Neural crest cell (in vitro differentiated cells): ENCODE measurements at regions not wholly inside any gene's neighbourhood (a gene's known extent, or its start where the extent isn't known, plus 50 kb on each side); places are given as distances from the start of the nearest gene placed in this dataset.

Source experiments
- DNase-seq: peaks from one replicate; pipeline ENCODE4 v3.0.0; 2021; ENCODE audit warnings: low read depth, mixed read lengths, low spot score
- H3K27ac Mint-ChIP-seq: one replicate; pipeline ENCODE4 v1.8.0; 2021; ENCODE audit warnings: mild to moderate bottlenecking, mixed read lengths; ENCODE audit not compliant: unreplicated experiment
- H3K27me3 Mint-ChIP-seq: 2 replicates; pipeline ENCODE4 v1.8.0; 2021; ENCODE audit warnings: low read depth, mild to moderate bottlenecking, mixed read lengths
- H3K36me3 Mint-ChIP-seq: 2 replicates; pipeline ENCODE4 v1.8.0; 2021; ENCODE audit warnings: low read depth, mild to moderate bottlenecking, mixed read lengths
- H3K4me1 Mint-ChIP-seq: 2 replicates; pipeline ENCODE4 v1.8.0; 2021; ENCODE audit warnings: mixed read lengths
- H3K4me3 Mint-ChIP-seq: one replicate; pipeline ENCODE4 v1.8.0; 2021; ENCODE audit warnings: mild to moderate bottlenecking, mixed read lengths
- H3K9me3 Mint-ChIP-seq: 2 replicates; pipeline ENCODE4 v1.8.0; 2021; ENCODE audit warnings: mixed read lengths
- CTCF ChIP-seq: fragments of 200-600 bp; sonication (generic); conservative IDR thresholded peaks from 2 replicates; pipeline ENCODE4 v1.5.0; 2021; ENCODE audit warnings: antibody characterized with exemption, mild to moderate bottlenecking

- H3K4me1 Mint-ChIP-seq = no peaks in the 10 kb centered on the region
- DNase-seq = no peak
- H3K9me3 Mint-ChIP-seq = peaks cover 10% of the 10 kb centered on the region
- no peak for TF ChIP-seq CTCF
- no peak overlapping the region for H3K4me3 Mint-ChIP-seq
- no peak overlapping the region for H3K27ac Mint-ChIP-seq
- peaks cover 2% of the 10 kb centered on the region for H3K36me3 Mint-ChIP-seq
- no peaks in the 10 kb centered on the region for H3K27me3 Mint-ChIP-seq
These were observed 61.9 kb upstream of the SLC25A43 start for GRCh38 chrX:119337201-119337600.

DNA sequence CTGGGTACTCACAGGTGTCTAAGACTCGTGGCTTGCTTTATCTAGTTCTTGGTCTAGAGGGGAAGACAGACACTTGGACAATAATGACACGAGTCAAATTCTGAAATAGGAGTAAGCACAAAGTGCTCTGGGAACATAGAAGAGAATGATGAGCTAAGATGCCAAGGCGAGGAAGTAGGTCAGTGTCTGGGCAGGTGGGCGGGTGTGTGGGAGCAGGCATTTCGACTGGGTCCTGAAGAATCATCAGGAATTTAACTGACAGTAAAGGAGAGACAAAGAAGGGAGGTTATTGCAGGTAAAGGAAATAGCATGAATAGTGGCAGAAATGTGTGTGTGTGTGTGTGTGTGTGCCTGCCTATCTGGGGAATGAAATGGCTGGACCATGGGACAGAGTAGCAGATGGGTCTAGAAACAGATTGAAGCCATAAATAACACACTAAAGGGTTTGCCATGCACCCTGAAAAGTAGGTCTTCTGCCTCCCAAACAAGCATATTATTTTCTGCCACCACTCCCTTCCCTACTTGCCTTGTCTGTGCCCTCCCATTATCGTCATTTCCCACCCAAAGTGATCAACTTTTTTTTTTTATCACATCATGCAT lies 58.4 kb upstream of the SLC25A43 start:
- H3K9me3 Mint-ChIP-seq = peaks cover 13% of the 10 kb centered on the region

GRCh38 chrX:119343856-119344255 lies 55.3 kb upstream of the SLC25A43 start:
- Mint-ChIP-seq H3K27ac (no peak overlapping the region), H3K27me3 (peaks cover 2% of the 10 kb centered on the region), H3K9me3 (peaks cover 13% of the 10 kb centered on the region), H3K36me3 (peaks cover 2% of the 10 kb centered on the region), H3K4me1 (no peaks in the 10 kb centered on the region), H3K4me3 (no peak overlapping the region)
- no peak for DNase-seq
- no peak for TF ChIP-seq CTCF

More for the DNA sequence above, 58.4 kb upstream of the SLC25A43 start:
- H3K4me1 Mint-ChIP-seq = no peaks in the 10 kb centered on the region
- no peak overlapping the region for H3K4me3 Mint-ChIP-seq
- H3K36me3 Mint-ChIP-seq = peaks cover 2% of the 10 kb centered on the region
- no peak for TF ChIP-seq CTCF
- no peak for DNase-seq
- no peak overlapping the region for H3K27ac Mint-ChIP-seq
- H3K27me3 Mint-ChIP-seq = peaks cover 2% of the 10 kb centered on the region
